ENCODE measurements at regions not wholly inside any gene's neighbourhood (a gene's known extent, or its start where the extent isn't known, plus 50 kb on each side); places are given as distances from the start of the nearest gene placed in this dataset.

GRCh38 chr14:38791862-38792261, 311.2 kb downstream of the SEC23A start:
- TF ChIP-seq GATA3 (IDR thresholded peaks at IDR 0.05; ENCODE audit: low read depth, low read length): no peak
- no peak for TF ChIP-seq GATA2 (IDR thresholded peaks at IDR 0.05; ENCODE audit: low read depth, low read length)

All from SH-SY5Y (cell line).